OCI-LY7 (cell line): ENCODE measurements at regions not wholly inside any gene's neighbourhood (a gene's known extent, or its start where the extent isn't known, plus 50 kb on each side); places are given as distances from the start of the nearest gene placed in this dataset.

ENCODE experiments used
- EZH2phosphoT487 ChIP-seq: fragments of 200-600 bp; sonication (generic); IDR thresholded peaks from 2 replicates; pipeline ENCODE4 v1.6.1; 2018; ENCODE audit warnings: low read depth, borderline replicate concordance, mild to moderate bottlenecking, mixed run types, antibody characterized with exemption, low read length, moderate library complexity, mixed read lengths
- TF ChIP-seq, protein P1 (sequence below): fragments of 200-600 bp; sonication (generic); conservative IDR thresholded peaks from 2 replicates; pipeline ENCODE4 v1.5.1; 2014; ENCODE audit warnings: mild to moderate bottlenecking, antibody characterized with exemption, low read length, moderate library complexity, mixed read lengths

DNA sequence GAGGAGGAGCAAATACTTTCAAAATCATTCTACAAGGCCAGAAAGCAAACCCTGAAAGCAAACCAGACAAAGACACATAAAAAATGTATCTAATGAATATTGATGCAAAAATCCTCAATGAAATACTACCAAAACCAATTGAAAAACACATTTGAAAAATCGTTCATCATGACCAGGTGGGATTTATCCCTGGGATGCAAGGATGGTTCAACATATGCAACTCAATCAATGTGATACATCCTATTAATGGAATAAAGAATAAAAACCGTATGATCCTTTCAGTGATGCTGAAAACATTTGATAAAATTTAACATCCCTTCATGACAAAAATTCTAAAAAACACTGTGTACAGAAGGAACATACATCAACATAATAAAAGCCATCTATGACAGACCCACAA, 337.6 kb downstream of the NNT start:
- TF ChIP-seq, protein P1, sequence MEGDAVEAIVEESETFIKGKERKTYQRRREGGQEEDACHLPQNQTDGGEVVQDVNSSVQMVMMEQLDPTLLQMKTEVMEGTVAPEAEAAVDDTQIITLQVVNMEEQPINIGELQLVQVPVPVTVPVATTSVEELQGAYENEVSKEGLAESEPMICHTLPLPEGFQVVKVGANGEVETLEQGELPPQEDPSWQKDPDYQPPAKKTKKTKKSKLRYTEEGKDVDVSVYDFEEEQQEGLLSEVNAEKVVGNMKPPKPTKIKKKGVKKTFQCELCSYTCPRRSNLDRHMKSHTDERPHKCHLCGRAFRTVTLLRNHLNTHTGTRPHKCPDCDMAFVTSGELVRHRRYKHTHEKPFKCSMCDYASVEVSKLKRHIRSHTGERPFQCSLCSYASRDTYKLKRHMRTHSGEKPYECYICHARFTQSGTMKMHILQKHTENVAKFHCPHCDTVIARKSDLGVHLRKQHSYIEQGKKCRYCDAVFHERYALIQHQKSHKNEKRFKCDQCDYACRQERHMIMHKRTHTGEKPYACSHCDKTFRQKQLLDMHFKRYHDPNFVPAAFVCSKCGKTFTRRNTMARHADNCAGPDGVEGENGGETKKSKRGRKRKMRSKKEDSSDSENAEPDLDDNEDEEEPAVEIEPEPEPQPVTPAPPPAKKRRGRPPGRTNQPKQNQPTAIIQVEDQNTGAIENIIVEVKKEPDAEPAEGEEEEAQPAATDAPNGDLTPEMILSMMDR = no peak
- no peak for TF ChIP-seq EZH2phosphoT487
